GM23338 (cell line): ENCODE measurements at regions not wholly inside any gene's neighbourhood (a gene's known extent, or its start where the extent isn't known, plus 50 kb on each side); places are given as distances from the start of the nearest gene placed in this dataset.

Experiments
- ATAC-seq: fragments of 200-7000 bp; cut with Tn5 transposase; 3 replicates; pipeline ENCODE4 v1.9.1; 2020
- DNase-seq: peaks from one replicate; pipeline ENCODE4 v3.0.0-alpha.2; 2015; ENCODE audit warnings: low spot score
- H2AFZ ChIP-seq: fragments of 200-600 bp; sonication (generic); 2 replicates; pipeline ENCODE4 v1.8.0; 2016; ENCODE audit warnings: antibody characterized with exemption, mild to moderate bottlenecking, moderate library complexity
- H3F3A ChIP-seq: fragments of 200-600 bp; sonication (generic); replicated peaks from 2 replicates; pipeline ENCODE4 v1.8.0; 2017; ENCODE audit warnings: antibody characterized with exemption, mixed run types, low read depth
- H3K27ac ChIP-seq: fragments of 200-600 bp; sonication (generic); 2 replicates; pipeline ENCODE4 v1.6.1; 2016; ENCODE audit warnings: low read depth
- H3K27me3 ChIP-seq: fragments of 200-600 bp; sonication (generic); 2 replicates; pipeline ENCODE4 v1.8.0; 2016; ENCODE audit warnings: mild to moderate bottlenecking, mixed run types, moderate library complexity; ENCODE audit not compliant: insufficient read depth
- H3K36me3 ChIP-seq: fragments of 200-600 bp; sonication (generic); 2 replicates; pipeline ENCODE4 v1.8.0; 2016; ENCODE audit warnings: mild to moderate bottlenecking; ENCODE audit not compliant: insufficient read depth
- H3K4me1 ChIP-seq: fragments of 200-600 bp; sonication (generic); 2 replicates; pipeline ENCODE4 v1.8.0; 2016; ENCODE audit warnings: mild to moderate bottlenecking, moderate library complexity; ENCODE audit not compliant: insufficient read depth
- H3K4me2 ChIP-seq: fragments of 200-600 bp; sonication (generic); 2 replicates; pipeline ENCODE4 v1.7.1; 2017; ENCODE audit warnings: mixed run types
- H3K4me3 ChIP-seq: fragments of 200-600 bp; sonication (generic); 2 replicates; pipeline ENCODE4 v1.6.1; 2016; ENCODE audit warnings: mixed run types
- H3K79me2 ChIP-seq: fragments of 200-600 bp; sonication (generic); replicated peaks from 2 replicates; pipeline ENCODE4 v1.8.0; 2017; ENCODE audit warnings: mild to moderate bottlenecking; ENCODE audit not compliant: insufficient read depth
- H3K9me2 ChIP-seq: fragments of 200-600 bp; sonication (generic); 2 replicates; pipeline ENCODE4 v1.8.0; 2017; ENCODE audit not compliant: insufficient read depth
- H4K20me1 ChIP-seq: fragments of 200-600 bp; sonication (generic); replicated peaks from 2 replicates; pipeline ENCODE4 v1.8.0; 2017; ENCODE audit warnings: mild to moderate bottlenecking; ENCODE audit not compliant: insufficient read depth
- H3K27ac Mint-ChIP-seq: 2 replicates; pipeline ENCODE4 v1.8.0; 2020; ENCODE audit warnings: inconsistent platforms, mild to moderate bottlenecking, moderate library complexity, mixed read lengths
- H3K27me3 Mint-ChIP-seq: 3 replicates; pipeline ENCODE4 v1.8.0; 2022; ENCODE audit warnings: low read depth, mild to moderate bottlenecking, moderate library complexity, mixed read lengths, inconsistent platforms; ENCODE audit not compliant: insufficient read depth, poor library complexity
- H3K36me3 Mint-ChIP-seq: 3 replicates; pipeline ENCODE4 v1.8.0; 2021; ENCODE audit warnings: low read depth, mild to moderate bottlenecking, inconsistent platforms, moderate library complexity, mixed read lengths
- H3K4me1 Mint-ChIP-seq: 3 replicates; pipeline ENCODE4 v1.8.0; 2020; ENCODE audit warnings: mild to moderate bottlenecking, inconsistent platforms, mixed read lengths
- H3K4me3 Mint-ChIP-seq: 3 replicates; pipeline ENCODE4 v1.8.0; 2021; ENCODE audit warnings: moderate library complexity, mild to moderate bottlenecking, inconsistent platforms, mixed read lengths
- H3K9me3 Mint-ChIP-seq: 3 replicates; pipeline ENCODE4 v1.8.0; 2020; ENCODE audit warnings: moderate library complexity, mild to moderate bottlenecking, inconsistent platforms, mixed read lengths
- CREB1 ChIP-seq: fragments of 250-450 bp; sonication (Bioruptor Pico); IDR thresholded peaks from 2 replicates; pipeline ENCODE4 v1.5.0; 2020; ENCODE audit warnings: low read depth, mild to moderate bottlenecking, moderate library complexity
- ETS1 ChIP-seq: IDR thresholded peaks from 2 replicates; pipeline ENCODE4 v1.6.1; 2016; ENCODE audit warnings: antibody characterized with exemption
- EZH2 ChIP-seq: fragments of 200-600 bp; sonication (generic); IDR thresholded peaks from one replicate; pipeline ENCODE4 v1.8.0; 2017; ENCODE audit warnings: antibody characterized with exemption, mild to moderate bottlenecking, low read depth; ENCODE audit not compliant: unreplicated experiment
- EZH2phosphoT487 ChIP-seq: fragments of 200-600 bp; sonication (generic); IDR thresholded peaks from one replicate; pipeline ENCODE4 v1.8.1; 2018; ENCODE audit warnings: antibody characterized with exemption; ENCODE audit not compliant: unreplicated experiment
- JUNB ChIP-seq: IDR thresholded peaks from one replicate; pipeline ENCODE4 v1.6.1; 2016; ENCODE audit warnings: antibody characterized with exemption; ENCODE audit not compliant: unreplicated experiment
- NANOG ChIP-seq: IDR thresholded peaks from 2 replicates; pipeline ENCODE4 v1.6.1; 2016; ENCODE audit warnings: antibody characterized with exemption, borderline replicate concordance
- POLR2AphosphoS5 ChIP-seq: IDR thresholded peaks from 2 replicates; pipeline ENCODE4 v1.6.1; 2016; ENCODE audit warnings: antibody characterized with exemption, low read depth
- REST ChIP-seq: IDR thresholded peaks from one replicate; pipeline ENCODE4 v1.6.1; 2018; ENCODE audit warnings: antibody characterized with exemption; ENCODE audit not compliant: unreplicated experiment
- STAT1 ChIP-seq: IDR thresholded peaks from one replicate; pipeline ENCODE4 v1.6.1; 2016; ENCODE audit warnings: antibody characterized with exemption; ENCODE audit not compliant: unreplicated experiment
- ZNF114 ChIP-seq: fragments of 250-450 bp; sonication (Bioruptor Pico); IDR thresholded peaks from 2 replicates; pipeline ENCODE4 v1.5.0; 2020; ENCODE audit warnings: mild to moderate bottlenecking, moderate library complexity
- ZNF331 ChIP-seq: fragments of 250-450 bp; sonication (Bioruptor Pico); IDR thresholded peaks from 2 replicates; pipeline ENCODE4 v1.5.0; 2020; ENCODE audit warnings: low read depth, mild to moderate bottlenecking, moderate library complexity
- TF ChIP-seq, protein P1 (sequence below), 2 experiments: fragments of 200-600 bp in 1 of 2; sonication (generic) in 1 of 2; conservative IDR thresholded peaks; 2 replicates each; pipeline versions ENCODE4 v1.5.1 to v1.6.1; 2016 to 2017; ENCODE audit warnings: antibody characterized with exemption in 2 of 2, low read depth in 2 of 2, mild to moderate bottlenecking in 2 of 2, moderate library complexity in 1 of 2

GRCh38 chr3:102057781-102058421, 208.6 kb downstream of the NFKBIZ start (continued):
- TF ChIP-seq EZH2, result no peak

DNA sequence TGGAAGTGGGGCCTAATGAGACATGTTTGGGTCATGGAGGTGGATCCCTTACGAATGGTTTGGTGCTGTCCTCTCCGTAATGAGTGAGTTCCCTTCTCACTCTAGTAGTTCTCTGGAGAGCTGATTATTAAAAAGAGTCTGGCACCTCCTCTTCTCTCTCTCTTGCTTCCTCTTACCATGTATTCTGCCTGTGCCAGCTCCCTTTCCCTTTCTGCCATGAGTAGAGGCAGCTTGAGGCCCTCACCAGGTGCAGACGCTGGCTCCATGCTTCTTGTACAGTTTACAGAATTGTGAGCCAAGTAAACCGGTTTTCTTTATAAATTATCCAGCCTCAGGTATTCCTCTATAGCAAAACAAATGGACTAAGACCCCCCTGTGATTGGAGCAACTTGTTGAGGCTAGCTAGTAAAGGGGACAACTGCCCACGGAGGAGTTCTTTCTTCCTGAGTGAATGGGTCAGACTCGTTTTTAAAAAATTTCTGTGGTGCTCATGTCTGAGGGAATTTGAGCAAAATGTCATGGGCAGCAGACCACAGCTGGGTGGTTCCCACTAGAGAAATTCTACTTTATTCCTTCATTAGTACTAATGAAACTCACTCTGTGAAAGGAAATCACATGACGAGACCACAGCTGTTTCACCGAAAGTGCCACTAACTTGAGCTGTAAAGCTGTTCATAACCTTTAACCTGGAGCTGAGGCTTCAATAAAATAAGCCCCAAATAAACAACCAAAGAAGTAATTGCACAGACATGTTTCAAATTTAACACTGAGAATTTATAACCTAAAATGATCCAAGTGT, 210.0 kb downstream of the NFKBIZ start:
- no peak for DNase-seq
- H2AFZ ChIP-seq, result no peak overlapping the region; the same call in 1 of the 2 replicates
- no peaks in the 10 kb centered on the region for H3K36me3 ChIP-seq
- Mint-ChIP-seq H3K27ac (no peak overlapping the region), H3K36me3 (no peaks in the 10 kb centered on the region), H3K4me1 (no peaks in the 10 kb centered on the region), H3K9me3 (no peaks in the 10 kb centered on the region), H3K4me3 (no peak overlapping the region), H3K27me3 (peaks cover 2% of the 10 kb centered on the region)
- H3K27ac ChIP-seq, result no peak overlapping the region
- no peaks in the 10 kb centered on the region for H4K20me1 ChIP-seq
- no peak overlapping the region for H3K4me3 ChIP-seq
- ATAC-seq, result no peak
- H3K27me3 ChIP-seq, result no peaks in the 10 kb centered on the region
- no peaks in the 10 kb centered on the region for H3K4me1 ChIP-seq
- no peaks in the 10 kb centered on the region for H3K79me2 ChIP-seq
- no peaks in the 10 kb centered on the region for H3F3A ChIP-seq
- no peak overlapping the region for H3K4me2 ChIP-seq
- 0 out of 2 replicates have a peak, but pooled peaks cover 9% of the 10 kb centered on the region for H3K9me2 ChIP-seq
- TF ChIP-seq JUNB, result no peak
- TF ChIP-seq ZNF114 (CRISPR knock-in tag), result no peak
- TF ChIP-seq POLR2AphosphoS5, result no peak
- TF ChIP-seq NANOG, result no peak
- no peak for TF ChIP-seq CREB1 (CRISPR knock-in tag)
- no peak for TF ChIP-seq ZNF331 (CRISPR knock-in tag)
- no peak for TF ChIP-seq EZH2
- no peak for TF ChIP-seq REST
- TF ChIP-seq, protein P1, sequence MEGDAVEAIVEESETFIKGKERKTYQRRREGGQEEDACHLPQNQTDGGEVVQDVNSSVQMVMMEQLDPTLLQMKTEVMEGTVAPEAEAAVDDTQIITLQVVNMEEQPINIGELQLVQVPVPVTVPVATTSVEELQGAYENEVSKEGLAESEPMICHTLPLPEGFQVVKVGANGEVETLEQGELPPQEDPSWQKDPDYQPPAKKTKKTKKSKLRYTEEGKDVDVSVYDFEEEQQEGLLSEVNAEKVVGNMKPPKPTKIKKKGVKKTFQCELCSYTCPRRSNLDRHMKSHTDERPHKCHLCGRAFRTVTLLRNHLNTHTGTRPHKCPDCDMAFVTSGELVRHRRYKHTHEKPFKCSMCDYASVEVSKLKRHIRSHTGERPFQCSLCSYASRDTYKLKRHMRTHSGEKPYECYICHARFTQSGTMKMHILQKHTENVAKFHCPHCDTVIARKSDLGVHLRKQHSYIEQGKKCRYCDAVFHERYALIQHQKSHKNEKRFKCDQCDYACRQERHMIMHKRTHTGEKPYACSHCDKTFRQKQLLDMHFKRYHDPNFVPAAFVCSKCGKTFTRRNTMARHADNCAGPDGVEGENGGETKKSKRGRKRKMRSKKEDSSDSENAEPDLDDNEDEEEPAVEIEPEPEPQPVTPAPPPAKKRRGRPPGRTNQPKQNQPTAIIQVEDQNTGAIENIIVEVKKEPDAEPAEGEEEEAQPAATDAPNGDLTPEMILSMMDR (conservative IDR thresholded peaks at IDR 0.05; ENCODE audit: low read depth in 2 of 2), result no peak
- no peak for TF ChIP-seq ETS1
- no peak for TF ChIP-seq EZH2phosphoT487
- no peak for TF ChIP-seq STAT1
